Lower lobe of right lung (tissue), 2 donors: ENCODE measurements at regions not wholly inside any gene's neighbourhood (a gene's known extent, or its start where the extent isn't known, plus 50 kb on each side); places are given as distances from the start of the nearest gene placed in this dataset.

Experiments
- ATAC-seq, 2 donors: fragments of 200-7000 bp; cut with Tn5 transposase; one replicate each; pipeline ENCODE4 v1.9.1; 2020 to 2022; ENCODE audit warnings: mild to moderate bottlenecking in 2 of 2, moderate library complexity in 2 of 2
- DNase-seq: peaks from one replicate; pipeline ENCODE4 v3.0.0-alpha.2; 2020
- H3K27ac ChIP-seq: fragments of 200-600 bp; one replicate; pipeline ENCODE4 v1.8.0; 2022
- H3K27me3 ChIP-seq: fragments of 200-600 bp; one replicate; pipeline ENCODE4 v1.8.0; 2022; ENCODE audit warnings: low read depth
- H3K36me3 ChIP-seq: fragments of 200-600 bp; one replicate; pipeline ENCODE4 v1.8.0; 2022; ENCODE audit warnings: mild to moderate bottlenecking
- H3K4me1 ChIP-seq: fragments of 200-600 bp; one replicate; pipeline ENCODE4 v1.8.0; 2022
- H3K4me3 ChIP-seq: fragments of 200-600 bp; one replicate; pipeline ENCODE4 v1.8.0; 2022; ENCODE audit warnings: mild to moderate bottlenecking
- H3K9me3 ChIP-seq: fragments of 200-600 bp; one replicate; pipeline ENCODE4 v1.8.0; 2022
- intact Hi-C: fragments of 100-400 bp; cut with DNase I; formaldehyde crosslinking; loops from one replicate; pipeline ENCODE4 v1.11.0; 2022
- TF ChIP-seq, protein P1 (sequence below): fragments of 200-600 bp; IDR thresholded peaks from one replicate; pipeline ENCODE4 v1.8.0; 2022; ENCODE audit warnings: antibody characterized with exemption, mild to moderate bottlenecking
- donor health status: DM: no; HTN: yes; CAD: no; lungs with severe emphysema.

- ATAC-seq (no peak), DNase-seq (no peak)
- intact Hi-C loops: no loop called here
- Histone ChIP-seq H3K27ac (no peak overlapping the region), H3K36me3 (no peaks in the 10 kb centered on the region), H3K27me3 (no peaks in the 10 kb centered on the region), H3K9me3 (peaks cover 6% of the 10 kb centered on the region), H3K4me1 (no peaks in the 10 kb centered on the region), H3K4me3 (no peak overlapping the region)
- TF ChIP-seq, protein P1, sequence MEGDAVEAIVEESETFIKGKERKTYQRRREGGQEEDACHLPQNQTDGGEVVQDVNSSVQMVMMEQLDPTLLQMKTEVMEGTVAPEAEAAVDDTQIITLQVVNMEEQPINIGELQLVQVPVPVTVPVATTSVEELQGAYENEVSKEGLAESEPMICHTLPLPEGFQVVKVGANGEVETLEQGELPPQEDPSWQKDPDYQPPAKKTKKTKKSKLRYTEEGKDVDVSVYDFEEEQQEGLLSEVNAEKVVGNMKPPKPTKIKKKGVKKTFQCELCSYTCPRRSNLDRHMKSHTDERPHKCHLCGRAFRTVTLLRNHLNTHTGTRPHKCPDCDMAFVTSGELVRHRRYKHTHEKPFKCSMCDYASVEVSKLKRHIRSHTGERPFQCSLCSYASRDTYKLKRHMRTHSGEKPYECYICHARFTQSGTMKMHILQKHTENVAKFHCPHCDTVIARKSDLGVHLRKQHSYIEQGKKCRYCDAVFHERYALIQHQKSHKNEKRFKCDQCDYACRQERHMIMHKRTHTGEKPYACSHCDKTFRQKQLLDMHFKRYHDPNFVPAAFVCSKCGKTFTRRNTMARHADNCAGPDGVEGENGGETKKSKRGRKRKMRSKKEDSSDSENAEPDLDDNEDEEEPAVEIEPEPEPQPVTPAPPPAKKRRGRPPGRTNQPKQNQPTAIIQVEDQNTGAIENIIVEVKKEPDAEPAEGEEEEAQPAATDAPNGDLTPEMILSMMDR: no peak
Measured at GRCh38 chr6:80404889-80405288, 298.4 kb downstream of the BCKDHB start.

DNA sequence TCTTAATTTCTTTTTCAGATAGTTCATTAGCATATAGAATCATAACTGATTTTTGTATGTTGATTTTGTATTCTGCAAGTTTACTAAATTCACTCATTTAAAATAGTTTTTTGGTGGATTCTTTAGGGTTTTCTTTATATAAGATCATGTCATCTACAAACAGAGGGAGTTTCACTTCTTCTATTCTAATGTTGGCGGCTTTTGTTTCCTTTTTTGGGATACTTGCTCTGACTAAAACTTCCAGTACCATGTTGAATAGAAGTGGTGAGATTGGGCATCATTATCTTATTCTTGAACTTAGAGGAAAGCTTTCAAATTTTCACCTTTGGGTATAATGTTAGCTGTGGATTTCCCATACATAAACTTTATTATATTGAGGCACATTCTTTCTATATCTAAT lies 296.9 kb downstream of the BCKDHB start:
- TF ChIP-seq, protein P1: no peak
- H3K4me3 ChIP-seq: no peak overlapping the region
- DNase-seq (no peak), ATAC-seq (no peak)
- no peaks in the 10 kb centered on the region for H3K36me3 ChIP-seq
- H3K27ac ChIP-seq: no peak overlapping the region
- H3K9me3 ChIP-seq: peaks cover 6% of the 10 kb centered on the region
- no peaks in the 10 kb centered on the region for H3K4me1 ChIP-seq
- intact Hi-C loops: no loop called here
- no peaks in the 10 kb centered on the region for H3K27me3 ChIP-seq

- ATAC-seq (no peak), DNase-seq (no peak)
- intact Hi-C loops: no loop called here
- peaks cover 6% of the 10 kb centered on the region for H3K9me3 ChIP-seq
- no peak overlapping the region for H3K4me3 ChIP-seq
- H3K36me3 ChIP-seq: no peaks in the 10 kb centered on the region
- H3K4me1 ChIP-seq: no peaks in the 10 kb centered on the region
- H3K27me3 ChIP-seq: no peaks in the 10 kb centered on the region
- TF ChIP-seq, protein P1: no peak
- no peak overlapping the region for H3K27ac ChIP-seq
Measured at GRCh38 chr6:80402266-80402665, 295.8 kb downstream of the BCKDHB start.
